Activated CD4-positive, alpha-beta T cell treated with anti-CD3 and anti-CD28 coated beads for 1 hour (primary cell): ENCODE measurements at regions not wholly inside any gene's neighbourhood (a gene's known extent, or its start where the extent isn't known, plus 50 kb on each side); places are given as distances from the start of the nearest gene placed in this dataset.

Experiments
- DNase-seq: peaks from one replicate; pipeline ENCODE4 v3.0.0-alpha.2; 2020

- DNase-seq, result no peak
Observed at GRCh38 chr10:71159892-71160291, 52.5 kb upstream of the UNC5B start.

GRCh38 chr10:71161425-71161824, 50.9 kb upstream of the UNC5B start:
- no peak for DNase-seq
